IMR-90 (cell line): ENCODE measurements at regions not wholly inside any gene's neighbourhood (a gene's known extent, or its start where the extent isn't known, plus 50 kb on each side); places are given as distances from the start of the nearest gene placed in this dataset.

Experiments used
- ATAC-seq: fragments of 200-7000 bp; cut with Tn5 transposase; 2 replicates; pipeline ENCODE4 v1.9.1; 2020; ENCODE audit warnings: low read depth, mild to moderate bottlenecking, moderate library complexity
- BruUV-seq: library from RNA; stranded (reverse); fragments of 400-500 nt; replicated peaks from 2 replicates; lab custom pipeline; 2021; lab: Mats Ljungman, UMichigan
- CTCF ChIA-PET: fragments of 300-600 bp; formaldehyde crosslinking; extraction: SDS; loops from one replicate; lab custom pipeline; 2021; ENCODE audit warnings: antibody characterized with exemption; lab: Yijun Ruan, JAX
- POLR2A ChIA-PET: fragments of 300-600 bp; sonication (Branson Sonifier 250); formaldehyde crosslinking; loops from one replicate; lab custom pipeline; 2022; ENCODE audit warnings: antibody characterized with exemption; ENCODE audit not compliant: unreplicated experiment; lab: Charles Lee
- DNase-seq: peaks from one replicate; pipeline ENCODE4 v3.0.0; 2013
- H2AFZ ChIP-seq: replicated peaks from 2 replicates; pipeline ENCODE3; 2013; ENCODE audit warnings: low read length, mild to moderate bottlenecking; ENCODE audit not compliant: poor library complexity
- H2AK5ac ChIP-seq: 2 replicates; pipeline ENCODE4 v1.6.1; 2013; ENCODE audit warnings: low read depth, low read length, inconsistent platforms
- H2AK9ac ChIP-seq: replicated peaks from 2 replicates; pipeline ENCODE3; 2013; ENCODE audit warnings: mild to moderate bottlenecking, low read depth, low read length, moderate library complexity; ENCODE audit not compliant: poor library complexity
- H2BK120ac ChIP-seq: 2 replicates; pipeline ENCODE4 v1.6.1; 2013; ENCODE audit warnings: low read depth, low read length, inconsistent platforms
- H2BK15ac ChIP-seq: 3 replicates; pipeline ENCODE4 v1.6.1; 2013; ENCODE audit warnings: low read depth, low read length, inconsistent platforms
- H2BK20ac ChIP-seq: 2 replicates; pipeline ENCODE4 v1.6.1; 2013; ENCODE audit warnings: low read depth, mild to moderate bottlenecking, inconsistent platforms, low read length, moderate library complexity
- H2BK5ac ChIP-seq: 2 replicates; pipeline ENCODE4 v1.6.1; 2013; ENCODE audit warnings: mild to moderate bottlenecking, low read depth, low read length, inconsistent platforms; ENCODE audit not compliant: poor library complexity, severe bottlenecking
- H3K14ac ChIP-seq: replicated peaks from 2 replicates; pipeline ENCODE4 v1.6.1; 2013; ENCODE audit warnings: low read depth, low read length, inconsistent platforms
- H3K18ac ChIP-seq: 2 replicates; pipeline ENCODE4 v1.6.1; 2013; ENCODE audit warnings: low read depth, low read length, control low read depth
- H3K23ac ChIP-seq: 2 replicates; pipeline ENCODE4 v1.6.1; 2013; ENCODE audit warnings: low read depth, low read length, inconsistent platforms
- H3K27ac ChIP-seq: 2 replicates; pipeline ENCODE4 v1.5.1; 2013; ENCODE audit warnings: mild to moderate bottlenecking, control low read depth, low read length; ENCODE audit not compliant: insufficient read depth
- H3K27me3 ChIP-seq: 2 replicates; pipeline ENCODE4 v1.6.1; 2013; ENCODE audit warnings: low read length; ENCODE audit not compliant: control insufficient read depth, insufficient read depth
- H3K36me3 ChIP-seq: 2 replicates; pipeline ENCODE4 v1.6.1; 2013; ENCODE audit warnings: low read length, mixed read lengths; ENCODE audit not compliant: control insufficient read depth, insufficient read depth
- H3K4ac ChIP-seq: 2 replicates; pipeline ENCODE4 v1.6.1; 2013; ENCODE audit warnings: low read depth, low read length, inconsistent platforms
- H3K4me1 ChIP-seq: 2 replicates; pipeline ENCODE4 v1.6.1; 2013; ENCODE audit warnings: low read length, mixed read lengths; ENCODE audit not compliant: control insufficient read depth, insufficient read depth
- H3K4me2 ChIP-seq: 2 replicates; pipeline ENCODE4 v1.6.1; 2013; ENCODE audit warnings: low read depth, mild to moderate bottlenecking, control low read depth, low read length, moderate library complexity
- H3K4me3 ChIP-seq: 2 replicates; pipeline ENCODE4 v1.5.1; 2013; ENCODE audit warnings: low read depth, mild to moderate bottlenecking, control low read depth, low read length, moderate library complexity; ENCODE audit not compliant: insufficient read depth
- H3K56ac ChIP-seq: 2 replicates; pipeline ENCODE4 v1.6.1; 2013; ENCODE audit warnings: low read length, inconsistent platforms; ENCODE audit not compliant: insufficient read depth; ENCODE audit errors: extremely low read depth
- H3K79me1 ChIP-seq, 2 experiments: 2 replicates each; pipeline ENCODE4 v1.6.1; 2013; ENCODE audit warnings: low read length in 2 of 2, inconsistent platforms in 1 of 2, low read depth in 1 of 2
- H3K9ac ChIP-seq: 2 replicates; pipeline ENCODE4 v1.6.1; 2013; ENCODE audit warnings: low read depth, low read length, control low read depth
- H3K9me1 ChIP-seq: 2 replicates; pipeline ENCODE4 v1.6.1; 2013; ENCODE audit warnings: low read length, inconsistent platforms; ENCODE audit not compliant: insufficient read depth
- H3K9me3 ChIP-seq: 2 replicates; pipeline ENCODE4 v1.6.1; 2013; ENCODE audit warnings: low read length; ENCODE audit not compliant: control insufficient read depth, insufficient read depth
- H4K20me1 ChIP-seq: 2 replicates; pipeline ENCODE4 v1.6.1; 2013; ENCODE audit warnings: low read length, inconsistent platforms; ENCODE audit not compliant: insufficient read depth
- H4K5ac ChIP-seq: 2 replicates; pipeline ENCODE4 v1.6.1; 2013; ENCODE audit warnings: mild to moderate bottlenecking, low read depth, low read length, control low read depth
- H4K8ac ChIP-seq, 2 experiments: 2 replicates each; pipeline ENCODE4 v1.6.1; 2013; ENCODE audit warnings: low read depth in 2 of 2, low read length in 2 of 2, control low read depth in 1 of 2, inconsistent platforms in 1 of 2
- H4K91ac ChIP-seq: 2 replicates; pipeline ENCODE4 v1.6.1; 2013; ENCODE audit warnings: low read depth, low read length, inconsistent platforms; ENCODE audit not compliant: insufficient read depth
- CEBPB ChIP-seq: IDR thresholded peaks from 2 replicates; pipeline ENCODE4 v1.6.1; 2012; ENCODE audit warnings: low read depth, low read length, improper control_type of control experiment
- CHD1 ChIP-seq: IDR thresholded peaks from 2 replicates; pipeline ENCODE4 v1.6.1; 2012; ENCODE audit warnings: low read depth, low read length, improper control_type of control experiment
- CTCF ChIP-seq: conservative IDR thresholded peaks from 2 replicates; pipeline ENCODE4 v1.5.1; 2012; ENCODE audit warnings: mild to moderate bottlenecking, low read depth, low read length, improper control_type of control experiment
- MAFK ChIP-seq: IDR thresholded peaks from 2 replicates; pipeline ENCODE4 v1.6.1; 2012; ENCODE audit warnings: low read depth, low read length, improper control_type of control experiment
- MAZ ChIP-seq: IDR thresholded peaks from 2 replicates; pipeline ENCODE4 v1.6.1; 2012; ENCODE audit warnings: low read depth, mild to moderate bottlenecking, low read length, improper control_type of control experiment, moderate library complexity, borderline replicate concordance
- NFE2L2 ChIP-seq: fragments of 150-350 bp; IDR thresholded peaks from 2 replicates; pipeline ENCODE4 v1.6.1; 2016; ENCODE audit warnings: low read depth, mild to moderate bottlenecking, low read length
- RAD21 ChIP-seq: IDR thresholded peaks from 2 replicates; pipeline ENCODE4 v1.6.1; 2012; ENCODE audit warnings: low read length, improper control_type of control experiment
- RCOR1 ChIP-seq: IDR thresholded peaks from 2 replicates; pipeline ENCODE4 v1.6.1; 2012; ENCODE audit warnings: mild to moderate bottlenecking, low read length, improper control_type of control experiment; ENCODE audit not compliant: insufficient replicate concordance
- USF2 ChIP-seq: fragments of 150-350 bp; IDR thresholded peaks from 2 replicates; pipeline ENCODE4 v1.6.1; 2017; ENCODE audit warnings: mild to moderate bottlenecking, antibody characterized with exemption, low read length, low read depth
- WGBS, 2 experiments: methylation state at CpG; one replicate each; pipeline versions ENCODE4 v1.1.5 to v1.1.7; 2013; ENCODE audit warnings: missing lambda C conversion rate in 2 of 2; ENCODE audit not compliant: insufficient read length in 1 of 2; ENCODE audit errors: extremely low coverage in 2 of 2; 5-methylcytosine and 5-hydroxymethylcytosine counted together
- dilution Hi-C: fragments of 300-500 bp; cut with HindIII; formaldehyde crosslinking; loops from one replicate; pipeline ENCODE4 v1.14.3; 2018; ENCODE audit warnings: low sequenced_read_pairs; ENCODE audit not compliant: unreplicated experiment
- in situ Hi-C: fragments of 300-500 bp; cut with MboI; formaldehyde crosslinking; loops from 3 replicates; pipeline ENCODE4 v1.14.3; 2019; ENCODE audit warnings: low sequenced_read_pairs, inconsistent platforms, mixed read lengths
- intact Hi-C: fragments of 100-400 bp; cut with micrococcal nuclease; formaldehyde crosslinking; loops from 2 replicates; pipeline ENCODE4 v1.10.0; 2022

GRCh38 chr4:134754301-134755019, 552.9 kb upstream of the PABPC4L start:
- H3K36me3 ChIP-seq, result no peaks in the 10 kb centered on the region
- TF ChIP-seq USF2 (no peak), RCOR1 (no peak), MAFK (no peak), MAZ (no peak), CTCF (no peak), NFE2L2 (no peak), CEBPB (no peak), RAD21 (no peak), CHD1 (no peak)
- no TSS peak for BruUV-seq
- intact Hi-C loops (no loop called here), in situ Hi-C loops (no loop called here), dilution Hi-C loops (no loop called here)
- no peaks in the 10 kb centered on the region for H3K4me1 ChIP-seq
- H2BK120ac ChIP-seq, result no peak overlapping the region
- WGBS, 2 experiments, result no CpG with 5 or more reads among the region's 6 CpGs
- H3K4me2 ChIP-seq, result no peak overlapping the region
- CTCF ChIA-PET, result no interaction called here
- H3K4me3 ChIP-seq, result no peak overlapping the region
- H2BK5ac ChIP-seq, result no peak overlapping the region
- DNase-seq, result no peak
- no peak for ATAC-seq
- no peak overlapping the region for H4K91ac ChIP-seq
- H3K14ac ChIP-seq, result no peak overlapping the region
- no peak overlapping the region for H3K18ac ChIP-seq
- H3K9me1 ChIP-seq, result no peaks in the 10 kb centered on the region
- no peaks in the 10 kb centered on the region for H3K9me3 ChIP-seq
- no peak overlapping the region for H2AFZ ChIP-seq
- no peak overlapping the region for H3K27ac ChIP-seq
- H3K23ac ChIP-seq, result no peak overlapping the region
- no peaks in the 10 kb centered on the region for H3K79me1 ChIP-seq
- no peak overlapping the region for H2BK20ac ChIP-seq
- H4K20me1 ChIP-seq, result no peaks in the 10 kb centered on the region
- POLR2A ChIA-PET, result no interaction called here
- H2AK9ac ChIP-seq, result no peak overlapping the region
- H3K4ac ChIP-seq, result no peak overlapping the region
- H2BK15ac ChIP-seq, result no peak overlapping the region
- H2AK5ac ChIP-seq, result no peak overlapping the region
- H3K56ac ChIP-seq, result no peak overlapping the region
- no peak overlapping the region for H3K9ac ChIP-seq
- no peaks in the 10 kb centered on the region for H3K27me3 ChIP-seq
- no peak overlapping the region for H4K8ac ChIP-seq
- H4K5ac ChIP-seq, result no peak overlapping the region
